ENCODE measurements at regions not wholly inside any gene's neighbourhood (a gene's known extent, or its start where the extent isn't known, plus 50 kb on each side); places are given as distances from the start of the nearest gene placed in this dataset.
A peak's percentile ranks its signal among the peaks of the same experiment; 100 is the strongest.
"Not testable (repeated sequence)": the region's sequence is repeated elsewhere in the genome, so short reads cannot be mapped to it uniquely, and the experiment has no call there.

DNA sequence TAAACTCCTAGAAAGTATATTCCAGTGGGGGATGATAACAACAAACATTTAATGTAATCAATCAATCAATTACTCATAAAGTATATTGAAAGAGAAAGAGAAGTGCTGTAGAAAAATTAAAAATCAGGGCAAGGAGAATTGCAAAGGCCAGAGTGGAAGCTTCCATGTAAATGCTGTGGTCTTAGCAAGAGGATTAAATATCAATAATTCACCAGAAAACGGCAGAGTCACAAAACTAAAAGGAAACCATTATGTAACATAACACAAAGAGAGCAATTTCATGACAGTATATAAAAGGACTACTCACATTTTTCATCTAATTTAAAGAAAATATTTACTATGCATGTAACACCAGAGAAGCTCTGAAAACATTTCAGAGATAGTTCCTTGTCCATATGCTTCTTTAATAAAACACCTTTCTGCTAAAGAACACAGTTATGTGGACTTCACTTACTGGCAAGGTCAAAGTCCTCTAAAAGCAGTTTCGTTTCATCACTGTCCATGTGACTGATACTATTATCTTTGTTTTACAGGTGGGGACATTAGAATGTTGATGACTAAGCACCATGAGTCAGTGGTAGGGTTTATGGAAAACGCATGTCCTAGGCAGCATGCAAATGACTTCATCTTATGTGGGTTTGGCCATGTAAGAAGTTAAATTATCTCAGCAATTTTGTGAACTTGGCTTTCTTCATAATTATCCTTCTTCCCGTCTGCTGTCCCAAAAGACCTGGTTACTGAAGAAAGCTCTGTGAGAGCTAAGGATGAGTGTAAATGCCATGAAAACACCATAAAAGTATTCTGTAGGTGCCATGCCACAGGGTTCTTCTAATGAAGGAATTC is 185.8 kb upstream of the TENT5A start:
- TF ChIP-seq, protein P1, sequence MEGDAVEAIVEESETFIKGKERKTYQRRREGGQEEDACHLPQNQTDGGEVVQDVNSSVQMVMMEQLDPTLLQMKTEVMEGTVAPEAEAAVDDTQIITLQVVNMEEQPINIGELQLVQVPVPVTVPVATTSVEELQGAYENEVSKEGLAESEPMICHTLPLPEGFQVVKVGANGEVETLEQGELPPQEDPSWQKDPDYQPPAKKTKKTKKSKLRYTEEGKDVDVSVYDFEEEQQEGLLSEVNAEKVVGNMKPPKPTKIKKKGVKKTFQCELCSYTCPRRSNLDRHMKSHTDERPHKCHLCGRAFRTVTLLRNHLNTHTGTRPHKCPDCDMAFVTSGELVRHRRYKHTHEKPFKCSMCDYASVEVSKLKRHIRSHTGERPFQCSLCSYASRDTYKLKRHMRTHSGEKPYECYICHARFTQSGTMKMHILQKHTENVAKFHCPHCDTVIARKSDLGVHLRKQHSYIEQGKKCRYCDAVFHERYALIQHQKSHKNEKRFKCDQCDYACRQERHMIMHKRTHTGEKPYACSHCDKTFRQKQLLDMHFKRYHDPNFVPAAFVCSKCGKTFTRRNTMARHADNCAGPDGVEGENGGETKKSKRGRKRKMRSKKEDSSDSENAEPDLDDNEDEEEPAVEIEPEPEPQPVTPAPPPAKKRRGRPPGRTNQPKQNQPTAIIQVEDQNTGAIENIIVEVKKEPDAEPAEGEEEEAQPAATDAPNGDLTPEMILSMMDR (IDR thresholded peaks at IDR 0.05; ENCODE audit: insufficient read depth, low read length, poor library complexity, severe bottlenecking), result no peak
- Histone ChIP-seq H3K27me3 (ENCODE audit: control insufficient read depth, insufficient read depth, low read length) (no peaks in the 10 kb centered on the region), H3K36me3 (ENCODE audit: control insufficient read depth, insufficient read depth, low read length) (no peaks in the 10 kb centered on the region), H3K4me3 (ENCODE audit: low read depth, low read length) (no peak overlapping the region)
- DNase-seq (ENCODE audit: low read depth), result peak; percentile 97

DNA sequence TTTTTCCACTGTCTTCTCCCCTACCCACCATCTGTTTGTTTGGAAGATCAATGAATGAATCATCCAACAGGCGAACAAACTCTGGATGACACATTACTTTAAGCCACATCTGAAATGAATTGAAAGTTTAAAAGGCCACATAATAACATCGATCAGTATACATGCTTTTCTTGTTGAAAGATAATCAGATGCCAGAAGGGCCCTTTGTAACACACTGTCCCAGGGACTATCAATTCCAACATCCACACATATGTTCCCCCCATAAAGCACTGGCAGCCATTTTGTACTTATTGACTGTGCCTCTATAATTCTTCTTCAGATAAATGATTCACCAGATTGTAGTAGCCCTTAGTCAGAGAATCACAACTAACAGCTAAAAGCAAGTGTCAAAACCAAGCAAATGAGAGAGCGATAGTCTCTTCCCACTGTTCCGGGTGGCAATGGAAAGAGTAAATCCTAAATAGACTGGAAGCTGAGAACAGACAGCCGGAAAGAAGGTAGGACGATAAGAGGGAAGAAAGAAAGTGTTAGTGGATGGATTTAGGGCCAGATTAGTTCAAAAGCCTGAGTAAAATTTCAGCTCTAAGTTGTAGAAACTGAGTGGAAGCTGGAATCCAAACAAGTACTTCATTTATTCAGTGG is 184.9 kb upstream of the TENT5A start:
- Histone ChIP-seq H3K27me3 (ENCODE audit: control insufficient read depth, insufficient read depth, low read length) (no peaks in the 10 kb centered on the region), H3K4me3 (ENCODE audit: low read depth, low read length) (no peak overlapping the region), H3K36me3 (ENCODE audit: control insufficient read depth, insufficient read depth, low read length) (no peaks in the 10 kb centered on the region)
- DNase-seq (ENCODE audit: low read depth), result no peak
- TF ChIP-seq, protein P1 (IDR thresholded peaks at IDR 0.05; ENCODE audit: insufficient read depth, low read length, poor library complexity, severe bottlenecking), result no peak

- no peak for DNase-seq (ENCODE audit: low read depth)
- Histone ChIP-seq H3K4me3 (ENCODE audit: low read depth, low read length) (no peak overlapping the region), H3K36me3 (ENCODE audit: control insufficient read depth, insufficient read depth, low read length) (no peaks in the 10 kb centered on the region), H3K27me3 (ENCODE audit: control insufficient read depth, insufficient read depth, low read length) (no peaks in the 10 kb centered on the region)
- TF ChIP-seq, protein P1 (IDR thresholded peaks at IDR 0.05; ENCODE audit: insufficient read depth, low read length, poor library complexity, severe bottlenecking), result no peak
Observed at GRCh38 chr6:81934936-81935335, 182.5 kb upstream of the TENT5A start.

DNA sequence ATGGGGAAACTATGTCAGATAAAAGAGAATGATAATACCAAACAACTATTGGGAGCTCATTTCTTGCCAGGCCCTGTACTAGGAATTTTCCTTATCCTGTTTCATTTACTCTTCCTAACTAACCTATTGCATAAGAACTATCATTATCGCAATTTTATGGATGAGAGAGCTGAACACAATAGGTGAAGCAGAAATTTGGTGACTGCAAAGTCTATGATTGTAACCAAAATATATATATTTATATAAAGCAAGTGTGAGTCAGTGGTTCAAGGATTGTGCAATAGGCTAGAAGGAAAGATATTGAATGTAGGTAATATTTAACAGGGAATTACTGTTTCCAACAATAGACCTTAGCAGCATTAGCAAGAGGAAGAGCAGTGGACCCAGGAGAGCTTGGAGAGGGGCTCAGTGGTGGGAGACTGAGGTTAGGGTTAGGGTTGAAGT is 181.1 kb upstream of the TENT5A start:
- Histone ChIP-seq H3K36me3 (ENCODE audit: control insufficient read depth, insufficient read depth, low read length) (no peaks in the 10 kb centered on the region), H3K27me3 (ENCODE audit: control insufficient read depth, insufficient read depth, low read length) (no peaks in the 10 kb centered on the region), H3K4me3 (ENCODE audit: low read depth, low read length) (no peak overlapping the region)
- no peak for DNase-seq (ENCODE audit: low read depth)
- TF ChIP-seq, protein P1 (IDR thresholded peaks at IDR 0.05; ENCODE audit: insufficient read depth, low read length, poor library complexity, severe bottlenecking), result no peak

DNA sequence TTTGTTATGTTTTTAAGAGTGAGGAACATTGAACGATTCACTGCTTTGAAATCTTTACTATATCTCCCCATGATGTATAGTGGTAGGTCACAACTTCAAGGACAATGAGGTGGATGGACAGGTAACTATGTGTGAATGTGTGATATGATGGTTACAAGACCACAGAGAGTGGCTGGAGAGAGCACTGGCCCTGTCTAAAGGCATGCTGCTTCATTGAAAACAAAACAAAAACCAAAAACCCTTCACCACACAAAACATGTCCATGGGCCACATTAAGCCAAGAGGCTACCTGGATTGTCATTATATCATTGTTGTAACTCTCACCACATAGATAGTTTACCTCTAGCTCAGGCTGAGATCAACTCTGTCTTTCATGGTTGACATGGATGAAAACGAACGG is 180.6 kb upstream of the TENT5A start:
- no peaks in the 10 kb centered on the region for H3K27me3 ChIP-seq (ENCODE audit: control insufficient read depth, insufficient read depth, low read length)
- TF ChIP-seq, protein P1 (IDR thresholded peaks at IDR 0.05; ENCODE audit: insufficient read depth, low read length, poor library complexity, severe bottlenecking), result no peak
- no peak for DNase-seq (ENCODE audit: low read depth)
- H3K4me3 ChIP-seq (ENCODE audit: low read depth, low read length), result no peak overlapping the region
- H3K36me3 ChIP-seq (ENCODE audit: control insufficient read depth, insufficient read depth, low read length), result no peaks in the 10 kb centered on the region

GRCh38 chr6:81932448-81932847 is 180.0 kb upstream of the TENT5A start:
- H3K27me3 ChIP-seq (ENCODE audit: control insufficient read depth, insufficient read depth, low read length); H3K36me3 ChIP-seq (ENCODE audit: control insufficient read depth, insufficient read depth, low read length); H3K4me3 ChIP-seq (ENCODE audit: low read depth, low read length); DNase-seq (ENCODE audit: low read depth): not testable (repeated sequence)
